ENCODE measurements at regions not wholly inside any gene's neighbourhood (a gene's known extent, or its start where the extent isn't known, plus 50 kb on each side); places are given as distances from the start of the nearest gene placed in this dataset.

DNA sequence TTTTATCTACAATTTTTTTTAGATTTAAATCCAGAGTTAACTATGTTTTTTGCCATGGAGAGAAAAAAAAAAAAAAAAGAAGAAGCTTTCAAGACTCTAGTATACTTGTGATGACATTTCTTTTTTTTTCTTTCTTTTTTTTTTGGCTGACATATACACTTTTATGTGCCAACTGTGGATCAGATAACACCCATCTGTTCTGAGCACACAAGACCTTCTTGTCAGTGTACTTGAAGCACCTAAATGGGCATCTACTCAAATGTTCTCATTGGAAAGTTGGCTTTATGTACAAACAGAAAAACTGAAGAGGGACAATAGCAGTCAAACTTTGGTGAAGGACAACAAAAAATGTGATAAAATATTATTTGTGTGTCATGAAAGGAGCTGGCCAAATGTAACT, 904.5 kb downstream of the GRIK2 start:
- peaks cover 4% of the 10 kb centered on the region for H3K9me3 Mint-ChIP-seq
- DNase-seq, result no peak
- no peaks in the 10 kb centered on the region for H3K36me3 Mint-ChIP-seq (ENCODE audit: low read depth)
- intact Hi-C loops (cut with micrococcal nuclease), result no loop called here
- H3K4me1 Mint-ChIP-seq, result no peaks in the 10 kb centered on the region
- no peaks in the 10 kb centered on the region for H3K27me3 Mint-ChIP-seq
- H3K27ac Mint-ChIP-seq, result no peak overlapping the region
- no peak overlapping the region for H3K4me3 Mint-ChIP-seq
